Gastrocnemius medialis (tissue), 4 donors: ENCODE measurements at regions not wholly inside any gene's neighbourhood (a gene's known extent, or its start where the extent isn't known, plus 50 kb on each side); places are given as distances from the start of the nearest gene placed in this dataset.

Experiments
- CTCF ChIP-seq, 5 experiments: fragments of 450-650 bp in 3 of 5; fragments of 200-600 bp in 2 of 5; sonication (generic) in 2 of 5; IDR thresholded peaks in 4 of 5; conservative IDR thresholded peaks in 1 of 5; 1 replicate in 4 of 5; 2 replicates in 1 of 5; pipeline ENCODE4 v1.5.1; 2016 to 2019; ENCODE audit warnings: antibody characterized with exemption in 5 of 5, mild to moderate bottlenecking in 3 of 5, moderate library complexity in 3 of 5
- POLR2A ChIP-seq, 2 donors: fragments of 450-650 bp; IDR thresholded peaks; one replicate each; pipeline ENCODE4 v1.6.1; 2017; ENCODE audit warnings: antibody characterized with exemption in 2 of 2, mild to moderate bottlenecking in 2 of 2, moderate library complexity in 2 of 2

- TF ChIP-seq POLR2A (IDR thresholded peaks at IDR 0.05), result no peak
- TF ChIP-seq CTCF (IDR thresholded peaks at IDR 0.05 in 4 of 5, conservative IDR thresholded peaks at IDR 0.05 in 1 of 5), result no peak
Measured at GRCh38 chr13:58838615-58839014, 1207.1 kb downstream of the PCDH17 start.
